SU-DHL-6 (cell line): ENCODE measurements at regions not wholly inside any gene's neighbourhood (a gene's known extent, or its start where the extent isn't known, plus 50 kb on each side); places are given as distances from the start of the nearest gene placed in this dataset.

Experiments
- H2AFZ ChIP-seq: fragments of 200-600 bp; sonication (generic); 2 replicates; pipeline ENCODE4 v1.6.1; 2014; ENCODE audit warnings: low read depth, mild to moderate bottlenecking, moderate library complexity, mixed read lengths, antibody characterized with exemption, low read length; ENCODE audit not compliant: severe bottlenecking
- H3F3A ChIP-seq: fragments of 200-600 bp; shearing (Covaris generic); 2 replicates; pipeline ENCODE4 v1.6.0; 2016; ENCODE audit warnings: antibody characterized with exemption, mild to moderate bottlenecking; ENCODE audit not compliant: insufficient read depth
- H3K27ac ChIP-seq: fragments of 200-600 bp; sonication (generic); 2 replicates; pipeline ENCODE4 v1.5.1; 2016; ENCODE audit warnings: low read depth, mild to moderate bottlenecking, low read length, moderate library complexity, mixed read lengths
- H3K27me3 ChIP-seq: fragments of 200-600 bp; sonication (generic), shearing (Covaris generic); 2 replicates; pipeline ENCODE4 v1.6.0; 2014; ENCODE audit warnings: mild to moderate bottlenecking, low read length
- H3K36me3 ChIP-seq: fragments of 200-600 bp; sonication (generic); 2 replicates; pipeline ENCODE4 v1.6.1; 2014; ENCODE audit warnings: mild to moderate bottlenecking, low read length, mixed read lengths
- H3K4me2 ChIP-seq: fragments of 300-600, 200-600 bp; shearing (Covaris generic), sonication (generic); 2 replicates; pipeline ENCODE4 v1.6.0; 2014; ENCODE audit warnings: low read length, low read depth, mild to moderate bottlenecking; ENCODE audit not compliant: poor library complexity, severe bottlenecking
- H3K4me3 ChIP-seq: fragments of 200-600 bp; sonication (generic); 2 replicates; pipeline ENCODE4 v1.5.1; 2014; ENCODE audit warnings: antibody characterized with exemption, low read length, mild to moderate bottlenecking, mixed read lengths; ENCODE audit not compliant: insufficient read depth, poor library complexity, severe bottlenecking
- H3K79me2 ChIP-seq: fragments of 200-600 bp; sonication (generic); 2 replicates; pipeline ENCODE4 v1.6.1; 2014; ENCODE audit warnings: mild to moderate bottlenecking, low read length, moderate library complexity; ENCODE audit not compliant: insufficient read depth
- H3K9ac ChIP-seq: fragments of 200-600 bp; sonication (generic); 2 replicates; pipeline ENCODE4 v1.7.0; 2014; ENCODE audit warnings: mild to moderate bottlenecking, low read length
- H3K9me2 ChIP-seq: fragments of 200-600 bp; sonication (generic); replicated peaks from 2 replicates; pipeline ENCODE4 v1.6.1; 2014; ENCODE audit warnings: low read length; ENCODE audit not compliant: insufficient read depth
- H3K9me3 ChIP-seq: fragments of 200-600 bp; sonication (generic); 2 replicates; pipeline ENCODE4 v1.6.1; 2014; ENCODE audit warnings: low read length, mixed read lengths; ENCODE audit not compliant: insufficient read depth
- H4K20me1 ChIP-seq: fragments of 200-600 bp; sonication (generic); 2 replicates; pipeline ENCODE4 v1.6.1; 2014; ENCODE audit warnings: low read depth, mild to moderate bottlenecking, antibody characterized with exemption, low read length, moderate library complexity, mixed read lengths
- CTCF ChIP-seq: fragments of 200-600 bp; sonication (generic); IDR thresholded peaks from one replicate; pipeline ENCODE4 v1.5.1; 2017; ENCODE audit warnings: antibody characterized with exemption, mild to moderate bottlenecking, low read length, moderate library complexity; ENCODE audit not compliant: insufficient read depth, poor library complexity, severe bottlenecking
- EZH2phosphoT487 ChIP-seq: fragments of 200-600 bp; sonication (generic), shearing (Covaris generic); conservative IDR thresholded peaks from 2 replicates; pipeline ENCODE4 v1.6.1; 2018; ENCODE audit warnings: mild to moderate bottlenecking, antibody characterized with exemption, low read length, moderate library complexity, mixed read lengths

- Histone ChIP-seq H3F3A (no peaks in the 10 kb centered on the region), H2AFZ (no peak overlapping the region), H3K4me2 (no peak overlapping the region), H3K27ac (no peak overlapping the region), H3K79me2 (no peaks in the 10 kb centered on the region), H3K27me3 (no peaks in the 10 kb centered on the region), H3K9me3 (no peaks in the 10 kb centered on the region), H4K20me1 (no peaks in the 10 kb centered on the region), H3K9ac (no peak overlapping the region), H3K36me3 (no peaks in the 10 kb centered on the region), H3K4me3 (no peak overlapping the region), H3K9me2 (no peaks in the 10 kb centered on the region)
- TF ChIP-seq CTCF (no peak), EZH2phosphoT487 (no peak)
Observed at GRCh38 chr15:94848054-94848453, 616.7 kb downstream of the MCTP2 start.

GRCh38 chr15:94855018-94855408, 623.7 kb downstream of the MCTP2 start:
- H3K27me3 ChIP-seq = no peaks in the 10 kb centered on the region
- no peaks in the 10 kb centered on the region for H3F3A ChIP-seq
- no peak overlapping the region for H3K9ac ChIP-seq
- no peaks in the 10 kb centered on the region for H3K79me2 ChIP-seq
- no peak overlapping the region for H3K4me2 ChIP-seq
- H4K20me1 ChIP-seq = no peaks in the 10 kb centered on the region
- no peak overlapping the region for H3K27ac ChIP-seq
- H3K4me3 ChIP-seq = no peak overlapping the region
- no peak for TF ChIP-seq EZH2phosphoT487
- no peak for TF ChIP-seq CTCF
- H3K9me2 ChIP-seq = no peaks in the 10 kb centered on the region
- H3K9me3 ChIP-seq = no peaks in the 10 kb centered on the region
- H3K36me3 ChIP-seq = no peaks in the 10 kb centered on the region
- H2AFZ ChIP-seq = no peak overlapping the region

- Histone ChIP-seq H3K9me2 (no peaks in the 10 kb centered on the region), H2AFZ (no peak overlapping the region), H4K20me1 (no peaks in the 10 kb centered on the region), H3K4me2 (no peak overlapping the region), H3K79me2 (no peaks in the 10 kb centered on the region), H3K36me3 (no peaks in the 10 kb centered on the region), H3K9me3 (no peaks in the 10 kb centered on the region), H3K27me3 (no peaks in the 10 kb centered on the region), H3F3A (no peaks in the 10 kb centered on the region), H3K27ac (no peak overlapping the region), H3K9ac (no peak overlapping the region), H3K4me3 (no peak overlapping the region)
- TF ChIP-seq CTCF = no peak
- no peak for TF ChIP-seq EZH2phosphoT487
Observed at GRCh38 chr15:94855409-94856266, 624.3 kb downstream of the MCTP2 start.
